ENCODE measurements at regions not wholly inside any gene's neighbourhood (a gene's known extent, or its start where the extent isn't known, plus 50 kb on each side); places are given as distances from the start of the nearest gene placed in this dataset.
"Not testable (repeated sequence)": the region's sequence is repeated elsewhere in the genome, so short reads cannot be mapped to it uniquely, and the experiment has no call there.

DNA sequence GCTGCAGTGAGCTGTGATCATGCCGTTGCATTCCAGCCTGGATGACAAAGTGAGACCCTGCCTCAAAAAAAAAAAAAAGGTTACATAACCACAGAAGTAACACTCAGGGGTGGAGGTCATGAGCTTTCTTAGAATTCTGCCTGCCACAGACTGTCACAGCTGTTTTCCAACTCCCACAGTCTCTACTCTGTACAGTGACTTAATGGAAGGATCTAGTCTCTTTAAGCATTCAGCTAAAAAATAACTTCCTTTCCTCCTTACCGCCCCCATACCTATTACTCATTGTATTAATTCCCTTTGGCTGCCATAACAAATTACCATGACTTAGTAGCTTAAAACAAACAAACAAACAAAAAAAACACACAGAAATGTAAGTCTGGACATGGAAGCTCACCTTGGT lies 99.6 kb upstream of the UBE2E1 start:
- no peak for DNase-seq (ENCODE audit: low spot score)

DNA sequence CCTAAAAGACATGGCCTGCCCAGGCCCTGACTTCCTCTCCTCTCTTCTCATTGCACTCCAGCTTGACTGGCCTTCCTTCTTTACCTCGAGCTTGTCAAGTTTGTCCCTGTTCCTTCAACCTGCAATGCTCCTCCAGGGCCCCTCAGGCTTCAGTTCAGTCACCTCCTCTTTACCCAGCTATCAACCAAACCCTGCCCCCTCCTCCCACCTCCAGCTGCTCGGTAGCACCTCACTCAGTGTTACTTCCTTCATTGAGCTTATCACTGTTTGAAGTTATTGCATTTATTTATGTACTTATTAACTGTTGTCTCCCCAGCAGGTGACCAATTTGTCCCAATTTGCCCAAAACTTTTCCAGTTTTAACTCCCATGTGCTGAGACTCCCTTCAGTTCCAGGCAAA lies 95.8 kb upstream of the UBE2E1 start:
- DNase-seq (ENCODE audit: low spot score), result no peak

DNA sequence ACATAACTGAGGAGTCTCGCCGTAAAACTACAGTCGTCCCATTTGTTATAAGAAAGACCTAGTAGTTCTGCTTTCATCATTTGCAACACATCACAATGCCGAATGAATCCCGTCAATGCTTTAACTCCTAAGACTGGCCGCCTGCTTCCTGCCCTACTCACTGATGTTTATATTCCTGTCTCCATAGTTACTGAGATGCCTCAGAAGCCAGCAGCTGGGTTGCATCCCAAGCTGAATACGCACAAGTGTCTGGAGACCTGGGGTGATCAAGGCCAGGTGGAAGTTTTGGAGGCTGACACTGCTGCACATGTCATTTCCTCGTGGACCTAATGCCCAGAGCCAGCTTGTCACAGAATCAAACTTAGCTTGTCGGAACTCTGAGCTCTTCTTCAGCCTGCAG lies 95.2 kb upstream of the UBE2E1 start:
- DNase-seq (ENCODE audit: low spot score), result no peak

- no peak for DNase-seq (ENCODE audit: low spot score)
These were observed 93.8 kb upstream of the UBE2E1 start for GRCh38 chr3:23711916-23712494.

DNA sequence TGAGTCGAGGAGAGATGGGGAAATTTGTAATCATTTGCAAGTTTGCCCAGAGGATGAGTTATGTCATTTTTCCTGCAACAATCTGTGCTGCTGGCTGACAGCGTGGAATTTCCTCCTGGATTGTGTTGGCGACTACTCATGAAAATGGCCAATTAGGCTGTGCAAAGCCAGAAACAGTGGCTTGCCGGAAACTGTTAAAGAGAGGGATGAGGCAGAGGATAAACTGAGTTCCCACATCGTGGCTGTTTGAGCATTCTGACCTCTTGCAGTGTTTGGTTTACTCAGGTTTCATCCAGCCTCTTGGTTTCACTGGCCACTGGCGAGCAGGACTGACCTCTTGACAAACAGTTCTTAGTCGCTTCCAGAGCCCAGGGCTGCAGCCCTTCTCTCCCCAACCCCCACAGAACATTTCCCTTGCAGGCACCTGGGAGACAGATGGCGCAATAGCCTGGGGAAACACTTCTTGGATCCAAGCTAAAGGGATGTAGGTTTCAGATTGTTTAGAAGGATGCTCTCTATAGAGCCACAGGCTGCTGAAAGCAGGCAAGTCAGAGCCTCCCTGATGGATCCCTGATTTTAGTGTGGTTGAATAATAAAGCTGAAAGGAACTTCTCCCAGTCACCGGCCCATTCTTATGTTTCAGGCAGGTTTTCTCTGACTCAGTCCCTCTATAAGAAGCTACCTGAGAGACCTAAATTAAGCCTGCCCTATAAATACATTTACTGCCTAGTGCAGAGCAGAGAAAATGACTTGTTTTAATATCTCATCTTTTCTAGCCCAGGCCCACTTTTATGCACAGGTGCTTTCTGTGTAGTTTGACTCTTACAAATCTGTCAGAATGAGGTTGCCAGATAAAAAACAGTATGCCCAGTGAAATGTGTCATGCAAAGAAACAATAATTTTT lies 92.8 kb upstream of the UBE2E1 start:
- peak; percentile 59 for DNase-seq (ENCODE audit: low spot score)

- no peak for DNase-seq (ENCODE audit: low spot score)
These were observed 92.1 kb upstream of the UBE2E1 start for GRCh38 chr3:23713641-23714040.

- no peak for DNase-seq (ENCODE audit: low spot score)
These were observed 85.7 kb upstream of the UBE2E1 start for GRCh38 chr3:23720059-23720458.

- no peak for DNase-seq (ENCODE audit: low spot score)
These were observed 84.9 kb upstream of the UBE2E1 start for GRCh38 chr3:23720885-23721284.

GRCh38 chr3:23723141-23723540 lies 82.6 kb upstream of the UBE2E1 start:
- no peak for DNase-seq (ENCODE audit: low spot score)

DNA sequence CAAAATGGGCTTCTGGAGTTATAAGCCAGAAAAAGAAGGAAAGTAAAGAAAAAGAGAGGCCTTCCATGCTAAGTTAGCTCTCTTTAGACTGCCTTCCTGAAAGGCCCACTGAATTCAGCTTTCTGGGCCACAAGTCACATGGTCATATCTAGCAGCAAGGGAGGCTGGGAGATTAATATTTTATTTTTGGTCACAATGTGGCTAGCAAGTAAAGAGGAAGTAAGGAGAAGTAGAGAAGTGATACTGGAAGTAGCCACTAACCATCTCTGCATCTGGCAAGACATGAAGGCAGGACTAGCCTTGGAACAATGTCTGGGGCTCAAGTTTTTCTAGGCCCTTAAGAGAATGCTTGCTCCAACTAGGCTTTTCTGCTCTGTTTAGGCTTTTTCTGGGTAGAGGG lies 81.8 kb upstream of the UBE2E1 start:
- no peak for DNase-seq (ENCODE audit: low spot score)

GRCh38 chr3:23726811-23727548 lies 78.8 kb upstream of the UBE2E1 start:
- DNase-seq (ENCODE audit: low spot score), result no peak

- DNase-seq (ENCODE audit: low spot score), result no peak
These were observed 77.1 kb upstream of the UBE2E1 start for GRCh38 chr3:23728601-23729117.

DNA sequence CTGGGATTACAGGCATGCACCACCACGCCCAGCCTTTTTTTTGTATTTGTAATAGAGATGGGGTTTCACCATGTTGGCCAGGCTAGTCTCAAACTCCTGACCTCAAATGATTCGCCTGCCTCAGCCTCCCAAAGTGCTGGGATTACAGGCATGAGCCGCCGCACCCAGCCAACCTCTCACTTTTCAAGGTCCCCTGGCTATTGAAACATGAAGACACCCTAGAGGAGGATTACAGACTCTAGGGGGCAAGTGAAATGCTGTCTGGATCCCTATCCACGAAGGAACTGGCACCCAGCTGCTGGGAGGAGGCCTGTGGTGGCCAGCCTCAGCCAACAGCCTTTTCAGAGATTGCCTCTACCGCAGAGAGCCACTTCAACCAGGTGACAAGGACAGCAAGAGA lies 76.4 kb upstream of the UBE2E1 start:
- DNase-seq (ENCODE audit: low spot score), result not testable (repeated sequence)

DNA sequence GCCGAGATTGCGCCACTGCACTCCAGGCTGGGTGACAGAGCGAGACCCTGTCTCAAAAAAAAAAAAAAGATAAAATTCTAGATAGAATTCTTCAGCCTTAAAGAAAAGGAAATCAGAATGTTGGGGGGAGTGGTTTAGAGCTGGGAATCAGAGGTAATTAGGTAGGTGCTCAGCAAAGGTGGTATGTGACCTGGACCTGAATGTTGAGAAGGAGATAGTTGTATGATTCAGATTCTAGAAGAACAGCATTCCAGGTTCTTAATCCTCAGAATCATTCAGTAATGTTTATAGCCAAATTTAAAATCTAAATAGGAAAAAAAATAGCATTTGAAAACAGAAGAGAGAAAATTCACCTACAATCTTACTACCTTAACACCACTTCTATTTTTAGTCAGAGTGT lies 71.3 kb upstream of the UBE2E1 start:
- no peak for DNase-seq (ENCODE audit: low spot score)

DNA sequence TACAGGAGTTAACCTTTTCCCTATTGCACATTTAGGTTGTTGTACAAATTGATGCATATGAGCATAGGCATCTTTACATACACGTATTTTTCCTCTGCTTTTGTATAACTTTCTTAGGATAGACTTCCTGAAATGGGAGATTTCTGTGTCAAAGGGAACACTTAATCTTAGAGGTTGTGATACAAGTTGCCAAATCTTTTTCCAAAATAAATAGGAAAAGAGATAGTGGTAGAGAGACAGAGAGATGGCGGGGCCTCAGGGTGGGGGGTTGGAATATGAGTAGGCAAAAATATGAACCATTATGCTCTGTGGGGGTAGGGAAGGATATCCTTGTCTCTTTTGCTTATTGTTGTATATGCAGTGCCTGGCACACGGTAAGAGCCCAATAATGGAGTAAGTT lies 70.7 kb upstream of the UBE2E1 start:
- DNase-seq (ENCODE audit: low spot score), result no peak

DNA sequence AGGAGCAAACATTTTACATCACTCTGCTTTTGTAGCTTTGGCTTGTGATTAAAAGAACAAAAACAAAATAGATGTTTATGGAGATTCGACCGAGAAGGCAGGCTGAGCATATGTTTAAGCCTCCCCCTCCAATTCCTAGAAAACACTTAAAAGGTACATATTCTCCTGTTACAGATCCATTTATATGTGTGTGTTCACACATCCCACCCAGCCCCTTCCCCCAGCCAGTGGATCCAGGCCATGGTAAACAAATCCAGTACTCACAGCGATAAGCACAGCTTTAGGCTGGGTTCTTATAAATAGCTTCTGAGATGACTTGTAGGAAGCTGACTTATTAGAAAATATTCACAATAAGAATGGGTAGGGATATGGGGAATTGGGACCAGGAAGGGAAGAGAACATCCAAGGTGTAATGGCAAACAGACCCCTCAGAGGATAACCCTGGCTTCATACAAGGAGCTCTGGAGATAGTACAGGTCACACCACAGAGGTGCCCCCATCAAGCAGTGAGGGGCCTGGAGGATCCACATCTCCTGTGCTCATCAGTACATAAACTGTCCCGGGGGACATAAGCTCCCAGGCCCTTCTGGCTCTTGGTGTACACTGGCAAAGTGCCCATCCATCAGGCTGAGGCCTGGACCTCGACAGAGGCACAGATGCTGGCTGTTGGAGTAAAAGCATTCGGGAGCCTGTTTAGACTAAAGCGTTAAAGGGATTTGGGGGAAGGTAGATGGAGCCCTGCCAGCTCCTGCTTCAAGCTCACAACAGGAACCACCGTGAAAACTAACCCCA lies 70.0 kb upstream of the UBE2E1 start:
- DNase-seq (ENCODE audit: low spot score), result peak; percentile 88

- no peak for DNase-seq (ENCODE audit: low spot score)
These were observed 66.8 kb upstream of the UBE2E1 start for GRCh38 chr3:23738944-23739343.

DNA sequence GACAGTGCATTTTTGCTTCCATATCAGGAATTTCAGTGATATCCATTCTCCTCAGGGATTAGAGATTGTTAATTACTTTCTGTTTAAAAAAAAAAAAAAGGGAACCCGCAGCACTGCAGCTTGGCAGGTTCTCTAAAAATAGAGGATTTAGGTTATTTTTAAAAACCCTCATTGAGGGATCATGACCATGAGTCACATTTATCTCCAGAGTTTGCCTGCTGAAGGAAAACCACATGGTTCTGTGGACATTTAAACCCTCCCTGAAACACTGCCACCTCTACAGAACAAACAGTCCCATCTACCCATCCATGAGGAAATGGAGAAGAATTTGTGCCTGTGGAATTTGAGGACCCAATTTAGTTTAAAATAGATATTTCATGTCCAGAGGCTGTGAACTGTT lies 66.2 kb upstream of the UBE2E1 start:
- no peak for DNase-seq (ENCODE audit: low spot score)

GRCh38 chr3:23740517-23740965 lies 65.2 kb upstream of the UBE2E1 start:
- DNase-seq (ENCODE audit: low spot score), result no peak

GRCh38 chr3:23741036-23741706 lies 64.6 kb upstream of the UBE2E1 start:
- DNase-seq (ENCODE audit: low spot score), result no peak

- no peak for DNase-seq (ENCODE audit: low spot score)
These were observed 62.5 kb upstream of the UBE2E1 start for GRCh38 chr3:23743141-23743784.
